Uterus (tissue), 3 donors: ENCODE measurements at regions not wholly inside any gene's neighbourhood (a gene's known extent, or its start where the extent isn't known, plus 50 kb on each side); places are given as distances from the start of the nearest gene placed in this dataset. TPM values are rescaled to one million over a fixed set of nuclear protein-coding genes. Genes with fewer than 3 reads are reported as not detected.
A peak's percentile ranks its signal among the peaks of the same experiment; 100 is the strongest.

Source experiments
- DNase-seq, 2 donors: peaks; one replicate each; pipeline ENCODE4 v3.0.0-alpha.2; 2019 to 2020
- H3K27ac ChIP-seq, 2 donors: fragments of 200-600 bp; sonication (generic); 1 replicate in 1 of 2; 2 replicates in 1 of 2; pipeline ENCODE4 v1.5.1; 2016 to 2018
- H3K27me3 ChIP-seq, 2 donors: fragments of 200-600 bp; sonication (generic); one replicate each; pipeline ENCODE4 v1.5.1; 2018 to 2019; ENCODE audit warnings: control low read depth in 1 of 2
- H3K36me3 ChIP-seq, 2 donors: fragments of 200-600 bp; sonication (generic); one replicate each; pipeline ENCODE4 v1.5.1; 2019; ENCODE audit warnings: control low read depth in 1 of 2
- H3K4me1 ChIP-seq, 2 donors: fragments of 200-600 bp; sonication (generic); one replicate each; pipeline ENCODE4 v1.5.1; 2018 to 2019; ENCODE audit warnings: control low read depth in 1 of 2
- H3K4me3 ChIP-seq, 2 donors: fragments of 200-600 bp; sonication (generic); 1 replicate in 1 of 2; 2 replicates in 1 of 2; pipeline ENCODE4 v1.5.1; 2018 to 2019; ENCODE audit warnings: mild to moderate bottlenecking in 1 of 2
- H3K9me3 ChIP-seq, 2 donors: fragments of 200-600 bp; sonication (generic); one replicate each; pipeline ENCODE4 v1.5.1; 2019; ENCODE audit warnings: control low read depth in 1 of 2
- CTCF ChIP-seq, 4 experiments: fragments of 200-600 bp in 2 of 4; fragments of 450-650 bp in 2 of 4; sonication (generic) in 2 of 4; IDR thresholded peaks; one replicate each; pipeline ENCODE4 v1.5.1; 2016 to 2019; ENCODE audit warnings: antibody characterized with exemption in 4 of 4, mild to moderate bottlenecking in 2 of 4, moderate library complexity in 1 of 4
- POLR2A ChIP-seq, 2 donors: fragments of 450-650 bp; IDR thresholded peaks; one replicate each; pipeline ENCODE4 v1.6.1; 2016; ENCODE audit warnings: antibody characterized with exemption in 2 of 2, mild to moderate bottlenecking in 1 of 2, moderate library complexity in 1 of 2
- intact Hi-C: fragments of 100-400 bp; cut with DNase I; formaldehyde crosslinking; loops from one replicate; pipeline ENCODE4 v1.15.1; 2023; ENCODE audit warnings: low total_unique reads
- microRNA counts, 2 donors: library from miRNA; unstranded; fragments of <30 nt; microRNA quantifications; one replicate each; lab custom pipeline; 2016 to 2017
- microRNA-seq: library from miRNA; unstranded; fragments of <30 nt; microRNA quantifications from one replicate; pipeline ENCODE4, GENCODE V29; 2016; ENCODE audit warnings: borderline microRNAs expressed, borderline replicate concordance
- small RNA-seq: library from RNA; depleted of rRNA; stranded (forward); fragments of <200 nt; gene quantifications from one replicate; pipeline ENCODE3, GENCODE V24; 2016
- donor health status: DM: yes; HTN: yes; CAD: no.

DNA sequence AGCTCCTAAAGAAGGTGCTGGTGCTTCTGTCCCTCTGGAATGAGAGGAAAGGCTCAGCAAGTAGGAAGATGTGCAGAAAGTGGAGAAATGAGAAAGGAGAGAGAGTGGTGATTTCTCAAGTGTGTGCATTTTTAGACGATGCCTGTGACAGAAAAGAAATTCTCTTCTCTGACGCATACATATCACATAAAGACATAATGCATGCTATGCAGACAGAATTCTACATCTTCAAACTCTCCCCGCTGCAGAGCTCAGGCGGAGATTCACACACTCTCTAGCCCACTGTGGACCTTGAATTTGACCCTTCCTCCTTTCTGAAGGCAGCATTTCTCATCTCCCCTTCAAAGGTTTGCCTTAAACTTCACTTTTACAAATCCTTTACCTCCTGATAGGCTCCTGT is 52.0 kb upstream of the CAMK1G start:
- TF ChIP-seq POLR2A (IDR thresholded peaks at IDR 0.05) (no peak), CTCF (IDR thresholded peaks at IDR 0.05) (no peak)

More for the DNA sequence above, 52.0 kb upstream of the CAMK1G start:
- DNase-seq: no peak
- no peak overlapping the region for H3K27ac ChIP-seq
- H3K4me1 ChIP-seq: no peaks in the 10 kb centered on the region
- H3K4me3 ChIP-seq: no peak overlapping the region
- H3K27me3 ChIP-seq: no peaks in the 10 kb centered on the region
- no peaks in the 10 kb centered on the region for H3K9me3 ChIP-seq
- H3K36me3 ChIP-seq: no peaks in the 10 kb centered on the region
- intact Hi-C loops: no loop called here

MicroRNAs encoded in the stretch of these regions (microRNA counts, 767-probe panel; counts per million panel counts)
- microRNA hsa-miR-205-5p (lab: Ali Mortazavi, UCI): 0 counts per million in 2 donors

Small RNA genes in the stretch of these regions (microRNA-seq; reads per million reads assigned to microRNA genes)
- 78.4 reads per million, percentile 51 among the genes with 10 or more reads in this experiment for gene MIR205

Small RNA genes in the stretch of these regions (small RNA-seq; reads per million reads assigned to genes)
- not detected for gene AC104465.1
